HepG2 (cell line): ENCODE measurements at regions not wholly inside any gene's neighbourhood (a gene's known extent, or its start where the extent isn't known, plus 50 kb on each side); places are given as distances from the start of the nearest gene placed in this dataset.

Experiments used
- ATF3 ChIP-seq: sonication (generic); formaldehyde crosslinking; IDR thresholded peaks from 2 replicates; pipeline ENCODE4 v1.4.0; 2020; ENCODE audit warnings: missing genetic modification reagents
- CTCF ChIP-seq: sonication (generic); formaldehyde crosslinking; IDR thresholded peaks from 2 replicates; pipeline ENCODE4 v1.5.0; 2020; ENCODE audit warnings: mild to moderate bottlenecking, missing genetic modification reagents, moderate library complexity
- EZH2 ChIP-seq: conservative IDR thresholded peaks from 2 replicates; pipeline ENCODE4 v1.6.1; 2012; ENCODE audit warnings: mild to moderate bottlenecking, low read depth, low read length, moderate library complexity
- NFRKB ChIP-seq: fragments of 450-650 bp; IDR thresholded peaks from 2 replicates; pipeline ENCODE4 v1.6.1; 2017
- POLR2AphosphoS5 ChIP-seq: IDR thresholded peaks from 2 replicates; pipeline ENCODE4 v1.6.1; 2012; ENCODE audit warnings: low read depth, low read length
- RERE ChIP-seq: IDR thresholded peaks from 2 replicates; pipeline ENCODE4 v1.6.1; 2016; ENCODE audit warnings: low read depth, missing genetic modification reagents, missing compliant biosample characterization
- SMC3 ChIP-seq: IDR thresholded peaks from 2 replicates; pipeline ENCODE4 v1.6.1; 2011; ENCODE audit warnings: low read length, improper control_type of control experiment
- ZFP1 ChIP-seq: IDR thresholded peaks from 2 replicates; pipeline ENCODE4 v1.6.1; 2016
- ZNF790 ChIP-seq: sonication (generic); formaldehyde crosslinking; IDR thresholded peaks from 2 replicates; pipeline ENCODE4 v1.8.0; 2022; ENCODE audit warnings: missing genetic modification reagents, mild to moderate bottlenecking, borderline replicate concordance
- TF ChIP-seq, protein P1 (sequence below): sonication (generic); formaldehyde crosslinking; IDR thresholded peaks from 2 replicates; pipeline ENCODE4 v1.9.0; 2021; ENCODE audit warnings: missing genetic modification reagents, mild to moderate bottlenecking, borderline replicate concordance
- TF ChIP-seq, protein P2 (sequence below), 2 experiments: sonication (generic) in 1 of 2; formaldehyde crosslinking in 1 of 2; IDR thresholded peaks; 2 replicates each; pipeline versions ENCODE4 v1.4.0 to v1.6.1; 2016 to 2020; ENCODE audit warnings: borderline replicate concordance in 1 of 2, low read depth in 1 of 2, mild to moderate bottlenecking in 1 of 2, missing genetic modification reagents in 1 of 2
- TF ChIP-seq, protein P3 (sequence below): sonication (generic); formaldehyde crosslinking; IDR thresholded peaks from 2 replicates; pipeline ENCODE4 v1.8.0; 2022; ENCODE audit warnings: missing genetic modification reagents, mild to moderate bottlenecking, moderate library complexity, borderline replicate concordance
- TF ChIP-seq, protein P4 (sequence below): sonication (generic); formaldehyde crosslinking; IDR thresholded peaks from 2 replicates; pipeline ENCODE4 v1.4.0; 2020; ENCODE audit warnings: mild to moderate bottlenecking, missing genetic modification reagents

- TF ChIP-seq POLR2AphosphoS5 = no peak
- no peak for TF ChIP-seq SMC3
- TF ChIP-seq, protein P1, sequence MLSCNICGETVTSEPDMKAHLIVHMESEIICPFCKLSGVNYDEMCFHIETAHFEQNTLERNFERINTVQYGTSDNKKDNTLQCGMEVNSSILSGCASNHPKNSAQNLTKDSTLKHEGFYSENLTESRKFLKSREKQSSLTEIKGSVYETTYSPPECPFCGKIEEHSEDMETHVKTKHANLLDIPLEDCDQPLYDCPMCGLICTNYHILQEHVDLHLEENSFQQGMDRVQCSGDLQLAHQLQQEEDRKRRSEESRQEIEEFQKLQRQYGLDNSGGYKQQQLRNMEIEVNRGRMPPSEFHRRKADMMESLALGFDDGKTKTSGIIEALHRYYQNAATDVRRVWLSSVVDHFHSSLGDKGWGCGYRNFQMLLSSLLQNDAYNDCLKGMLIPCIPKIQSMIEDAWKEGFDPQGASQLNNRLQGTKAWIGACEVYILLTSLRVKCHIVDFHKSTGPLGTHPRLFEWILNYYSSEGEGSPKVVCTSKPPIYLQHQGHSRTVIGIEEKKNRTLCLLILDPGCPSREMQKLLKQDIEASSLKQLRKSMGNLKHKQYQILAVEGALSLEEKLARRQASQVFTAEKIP (CRISPR knock-in tag) = no peak
- no peak for TF ChIP-seq ATF3 (CRISPR knock-in tag)
- TF ChIP-seq, protein P2, sequence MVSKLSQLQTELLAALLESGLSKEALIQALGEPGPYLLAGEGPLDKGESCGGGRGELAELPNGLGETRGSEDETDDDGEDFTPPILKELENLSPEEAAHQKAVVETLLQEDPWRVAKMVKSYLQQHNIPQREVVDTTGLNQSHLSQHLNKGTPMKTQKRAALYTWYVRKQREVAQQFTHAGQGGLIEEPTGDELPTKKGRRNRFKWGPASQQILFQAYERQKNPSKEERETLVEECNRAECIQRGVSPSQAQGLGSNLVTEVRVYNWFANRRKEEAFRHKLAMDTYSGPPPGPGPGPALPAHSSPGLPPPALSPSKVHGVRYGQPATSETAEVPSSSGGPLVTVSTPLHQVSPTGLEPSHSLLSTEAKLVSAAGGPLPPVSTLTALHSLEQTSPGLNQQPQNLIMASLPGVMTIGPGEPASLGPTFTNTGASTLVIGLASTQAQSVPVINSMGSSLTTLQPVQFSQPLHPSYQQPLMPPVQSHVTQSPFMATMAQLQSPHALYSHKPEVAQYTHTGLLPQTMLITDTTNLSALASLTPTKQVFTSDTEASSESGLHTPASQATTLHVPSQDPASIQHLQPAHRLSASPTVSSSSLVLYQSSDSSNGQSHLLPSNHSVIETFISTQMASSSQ (IDR thresholded peaks at IDR 0.05; ENCODE audit: low read depth) = no peak
- TF ChIP-seq, protein P2 (CRISPR knock-in tag; IDR thresholded peaks at IDR 0.05; ENCODE audit: borderline replicate concordance) = no peak
- TF ChIP-seq NFRKB = no peak
- TF ChIP-seq CTCF = no peak
- no peak for TF ChIP-seq RERE
- TF ChIP-seq, protein P3, sequence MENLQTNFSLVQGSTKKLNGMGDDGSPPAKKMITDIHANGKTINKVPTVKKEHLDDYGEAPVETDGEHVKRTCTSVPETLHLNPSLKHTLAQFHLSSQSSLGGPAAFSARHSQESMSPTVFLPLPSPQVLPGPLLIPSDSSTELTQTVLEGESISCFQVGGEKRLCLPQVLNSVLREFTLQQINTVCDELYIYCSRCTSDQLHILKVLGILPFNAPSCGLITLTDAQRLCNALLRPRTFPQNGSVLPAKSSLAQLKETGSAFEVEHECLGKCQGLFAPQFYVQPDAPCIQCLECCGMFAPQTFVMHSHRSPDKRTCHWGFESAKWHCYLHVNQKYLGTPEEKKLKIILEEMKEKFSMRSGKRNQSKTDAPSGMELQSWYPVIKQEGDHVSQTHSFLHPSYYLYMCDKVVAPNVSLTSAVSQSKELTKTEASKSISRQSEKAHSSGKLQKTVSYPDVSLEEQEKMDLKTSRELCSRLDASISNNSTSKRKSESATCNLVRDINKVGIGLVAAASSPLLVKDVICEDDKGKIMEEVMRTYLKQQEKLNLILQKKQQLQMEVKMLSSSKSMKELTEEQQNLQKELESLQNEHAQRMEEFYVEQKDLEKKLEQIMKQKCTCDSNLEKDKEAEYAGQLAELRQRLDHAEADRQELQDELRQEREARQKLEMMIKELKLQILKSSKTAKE (CRISPR knock-in tag) = no peak
- no peak for TF ChIP-seq EZH2
- no peak for TF ChIP-seq ZNF790 (CRISPR knock-in tag)
- TF ChIP-seq, protein P4, sequence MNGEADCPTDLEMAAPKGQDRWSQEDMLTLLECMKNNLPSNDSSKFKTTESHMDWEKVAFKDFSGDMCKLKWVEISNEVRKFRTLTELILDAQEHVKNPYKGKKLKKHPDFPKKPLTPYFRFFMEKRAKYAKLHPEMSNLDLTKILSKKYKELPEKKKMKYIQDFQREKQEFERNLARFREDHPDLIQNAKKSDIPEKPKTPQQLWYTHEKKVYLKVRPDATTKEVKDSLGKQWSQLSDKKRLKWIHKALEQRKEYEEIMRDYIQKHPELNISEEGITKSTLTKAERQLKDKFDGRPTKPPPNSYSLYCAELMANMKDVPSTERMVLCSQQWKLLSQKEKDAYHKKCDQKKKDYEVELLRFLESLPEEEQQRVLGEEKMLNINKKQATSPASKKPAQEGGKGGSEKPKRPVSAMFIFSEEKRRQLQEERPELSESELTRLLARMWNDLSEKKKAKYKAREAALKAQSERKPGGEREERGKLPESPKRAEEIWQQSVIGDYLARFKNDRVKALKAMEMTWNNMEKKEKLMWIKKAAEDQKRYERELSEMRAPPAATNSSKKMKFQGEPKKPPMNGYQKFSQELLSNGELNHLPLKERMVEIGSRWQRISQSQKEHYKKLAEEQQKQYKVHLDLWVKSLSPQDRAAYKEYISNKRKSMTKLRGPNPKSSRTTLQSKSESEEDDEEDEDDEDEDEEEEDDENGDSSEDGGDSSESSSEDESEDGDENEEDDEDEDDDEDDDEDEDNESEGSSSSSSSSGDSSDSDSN (CRISPR knock-in tag) = no peak
- no peak for TF ChIP-seq ZFP1 (CRISPR knock-in tag)
Measured at GRCh38 chr12:115011703-115012102, 327.7 kb upstream of the TBX3 start.
